ENCODE measurements at regions not wholly inside any gene's neighbourhood (a gene's known extent, or its start where the extent isn't known, plus 50 kb on each side); places are given as distances from the start of the nearest gene placed in this dataset.

- no peak for TF ChIP-seq ZSCAN18 (tag by site-specific recombination; IDR thresholded peaks at IDR 0.05)
- TF ChIP-seq ZBTB21 (tag by site-specific recombination; IDR thresholded peaks at IDR 0.05): no peak
- TF ChIP-seq ZFP3 (tag by site-specific recombination; IDR thresholded peaks at IDR 0.05; ENCODE audit: low read depth): no peak
Measured at GRCh38 chr3:194237110-194237509, 101.2 kb downstream of the HES1 start (continued).

- H3K4me3 ChIP-seq (ENCODE audit: low read depth, low read length): no peak overlapping the region
- POLR2A ChIA-PET: no interaction called here
- no peaks in the 10 kb centered on the region for H3K36me3 ChIP-seq (ENCODE audit: control insufficient read depth in 2 of 2, insufficient read depth in 1 of 2, low read length in 2 of 2)
- H3K27ac ChIP-seq (ENCODE audit: extremely low read depth, low read depth, low read length): no peak overlapping the region
- H3K4me1 ChIP-seq (ENCODE audit: control insufficient read depth, insufficient read depth, low read length): no peaks in the 10 kb centered on the region
- no peaks in the 10 kb centered on the region for H3K9me3 ChIP-seq (ENCODE audit: control insufficient read depth, insufficient read depth, low read depth, low read length)
- TF ChIP-seq ZNF707 (tag by site-specific recombination; IDR thresholded peaks at IDR 0.05) (no peak), ZNF184 (tag by site-specific recombination; IDR thresholded peaks at IDR 0.05) (no peak), ZNF121 (tag by site-specific recombination; IDR thresholded peaks at IDR 0.05) (no peak), PATZ1 (tag by site-specific recombination; IDR thresholded peaks at IDR 0.05) (no peak), ZNF19 (tag by site-specific recombination; IDR thresholded peaks at IDR 0.05; ENCODE audit: low read depth) (no peak), TRIM28 (IDR thresholded peaks at IDR 0.05; ENCODE audit: borderline replicate concordance, low read length) (no peak), KLF7 (tag by site-specific recombination; IDR thresholded peaks at IDR 0.05; ENCODE audit: borderline replicate concordance) (no peak), ZNF777 (tag by site-specific recombination; IDR thresholded peaks at IDR 0.05; ENCODE audit: borderline replicate concordance) (no peak)
- CTCF ChIA-PET: no interaction called here
Measured at GRCh38 chr3:194240766-194241165, 104.8 kb downstream of the HES1 start.

GRCh38 chr3:194243172-194243837, 107.4 kb downstream of the HES1 start:
- no peak overlapping the region for H3K4me3 ChIP-seq (ENCODE audit: low read depth, low read length)
- no peaks in the 10 kb centered on the region for H3K9me3 ChIP-seq (ENCODE audit: control insufficient read depth, insufficient read depth, low read depth, low read length)
- no peaks in the 10 kb centered on the region for H3K36me3 ChIP-seq (ENCODE audit: control insufficient read depth in 2 of 2, insufficient read depth in 1 of 2, low read length in 2 of 2)
- ChIA-PET POLR2A (no interaction called here), CTCF (interaction anchor here (0.7 kb wide), 1 partner anchor 901 kb away, joined by 3 read pairs; no protein-coding TSS in a partner anchor)
- no peak overlapping the region for H3K27ac ChIP-seq (ENCODE audit: extremely low read depth, low read depth, low read length)
- H3K4me1 ChIP-seq (ENCODE audit: control insufficient read depth, insufficient read depth, low read length): no peaks in the 10 kb centered on the region
- TF ChIP-seq PBX3 (CRISPR knock-in tag; IDR thresholded peaks at IDR 0.05) (no peak), ZNF398 (tag by site-specific recombination; IDR thresholded peaks at IDR 0.05) (no peak), ATF2 (tag by site-specific recombination; IDR thresholded peaks at IDR 0.05; ENCODE audit: low read depth) (no peak), SALL2 (tag by site-specific recombination; IDR thresholded peaks at IDR 0.05; ENCODE audit: borderline replicate concordance) (no peak), SP2 (tag by site-specific recombination; IDR thresholded peaks at IDR 0.05) (no peak), ZNF26 (tag by site-specific recombination; IDR thresholded peaks at IDR 0.05) (no peak), ZNF639 (tag by site-specific recombination; IDR thresholded peaks at IDR 0.05) (no peak), HOXA7 (CRISPR knock-in tag; IDR thresholded peaks at IDR 0.05; ENCODE audit: borderline replicate concordance) (no peak), GLIS1 (tag by site-specific recombination; IDR thresholded peaks at IDR 0.05) (no peak)
